ENCODE measurements at regions not wholly inside any gene's neighbourhood (a gene's known extent, or its start where the extent isn't known, plus 50 kb on each side); places are given as distances from the start of the nearest gene placed in this dataset.

- 98% methylated on average over 3 of the region's 3 CpGs; no CpG with 5 or more reads in 1 of the 2 experiments for WGBS, 2 experiments (ENCODE audit: extremely low coverage in 1 of 2, insufficient coverage in 1 of 2, insufficient read length in 1 of 2, insufficient replicate concordance in 2 of 2, low coverage in 1 of 2, low lambda C conversion rate in 2 of 2, missing lambda C conversion rate in 1 of 2)
- FAIRE-seq, result no peak
- POLR2A ChIA-PET (ENCODE audit: partially characterized antibody), result no interaction called here
These were observed 264.0 kb upstream of the HAND2 start for GRCh38 chr4:173793937-173794510.

More at GRCh38 chr4:173793937-173794510, 264.0 kb upstream of the HAND2 start:
- CTCF ChIA-PET (ENCODE audit: partially characterized antibody), result no interaction called here
- no peak overlapping the region for H2BK15ac ChIP-seq (ENCODE audit: low read length)
- no peak overlapping the region for H3K18ac ChIP-seq (ENCODE audit: extremely low read depth, low read length)
- H3K79me2 ChIP-seq (ENCODE audit: control insufficient read depth in 1 of 2, insufficient read depth in 2 of 2, low read length in 2 of 2), result no peaks in the 10 kb centered on the region
- H3K23ac ChIP-seq (ENCODE audit: insufficient read length), result no peak overlapping the region
- no peak overlapping the region for H3K27ac ChIP-seq (ENCODE audit: low read depth, low read length)
- H3K23me2 ChIP-seq (ENCODE audit: low read depth, low read length), result no peaks in the 10 kb centered on the region; the same call in 1 of the 2 replicates
- no peaks in the 10 kb centered on the region for H3K36me3 ChIP-seq (ENCODE audit: control insufficient read depth in 2 of 4, insufficient read depth in 4 of 4, low read length in 3 of 4)
- no peak for TF ChIP-seq POU5F1 (IDR thresholded peaks at IDR 0.05; ENCODE audit: low read depth, low read length)
- TF ChIP-seq SP4 (IDR thresholded peaks at IDR 0.05; ENCODE audit: low read length), result no peak
- TF ChIP-seq CBX8 (IDR thresholded peaks at IDR 0.05; ENCODE audit: borderline replicate concordance, low read depth, low read length), result no peak
- TF ChIP-seq CHD1 (IDR thresholded peaks at IDR 0.05; ENCODE audit: low read depth, low read length), result no peak
- no peak for TF ChIP-seq RAD21 (IDR thresholded peaks at IDR 0.05 in 1 of 2, conservative IDR thresholded peaks at IDR 0.05 in 1 of 2; ENCODE audit: low read depth in 2 of 2, low read length in 2 of 2)
- no peak for TF ChIP-seq NANOG (IDR thresholded peaks at IDR 0.05; ENCODE audit: insufficient read depth, low read depth, low read length, poor library complexity, severe bottlenecking)
- TF ChIP-seq CBX5 (IDR thresholded peaks at IDR 0.05; ENCODE audit: low read depth, low read length), result no peak
- TF ChIP-seq BRCA1 (IDR thresholded peaks at IDR 0.05; ENCODE audit: low read depth, low read length), result no peak
- TF ChIP-seq SP2 (IDR thresholded peaks at IDR 0.05; ENCODE audit: low read length), result no peak
- H4K91ac ChIP-seq (replicated peaks; ENCODE audit: insufficient read length, low read length), result no peak overlapping the region
- no peak overlapping the region for H2AK5ac ChIP-seq (ENCODE audit: low read depth, low read length)
- peaks cover 0 to 2% of the 10 kb centered on the region in 2 experiments for H4K20me1 ChIP-seq (replicated peaks in 1 of 2; ENCODE audit: control insufficient read depth in 1 of 2, insufficient read depth in 2 of 2, low read length in 2 of 2)
- no peaks in the 10 kb centered on the region for H3K4me1 ChIP-seq (replicated peaks in 1 of 4; ENCODE audit: control insufficient read depth in 3 of 4, insufficient read depth in 4 of 4, low read length in 3 of 4)
- H2BK20ac ChIP-seq (ENCODE audit: low read length), result no peak overlapping the region
- H2AFZ ChIP-seq (ENCODE audit: low read length), result no peak overlapping the region
- no peaks in the 10 kb centered on the region for H3K9me3 ChIP-seq (ENCODE audit: insufficient read depth in 2 of 2, low read depth in 1 of 2, low read length in 1 of 2)
- H2BK120ac ChIP-seq (replicated peaks; ENCODE audit: low read depth, low read length), result no peak overlapping the region
- H3K14ac ChIP-seq (ENCODE audit: insufficient read length), result no peak overlapping the region
- H3K4me2 ChIP-seq (ENCODE audit: insufficient read depth in 1 of 2, low read depth in 2 of 2, low read length in 2 of 2), result no peak overlapping the region
- H2BK5ac ChIP-seq (ENCODE audit: low read depth, low read length), result no peak overlapping the region
- H3K4ac ChIP-seq (replicated peaks; ENCODE audit: insufficient read length, low read depth, low read length), result no peak overlapping the region
- no peaks in the 10 kb centered on the region for H3K27me3 ChIP-seq (replicated peaks in 1 of 4; ENCODE audit: control insufficient read depth in 3 of 4, extremely low read depth in 1 of 4, insufficient read depth in 3 of 4, low read length in 3 of 4)
- no peak overlapping the region for H2BK12ac ChIP-seq (ENCODE audit: low read depth, low read length)
- H3K79me1 ChIP-seq (ENCODE audit: low read depth, low read length), result no peaks in the 10 kb centered on the region
- DNase-seq (ENCODE audit: low read depth in 1 of 2, low spot score in 2 of 2), result no peak
- H4K8ac ChIP-seq (ENCODE audit: extremely low read depth, insufficient read depth, low read length), result no peak overlapping the region
- no peak overlapping the region for H3K56ac ChIP-seq (replicated peaks; ENCODE audit: insufficient read length, low read depth, low read length)
- H3K4me3 ChIP-seq (ENCODE audit: extremely low read depth in 1 of 4, insufficient read depth in 2 of 4, low read depth in 3 of 4, low read length in 4 of 4), result no peak overlapping the region
- no peak overlapping the region for H4K5ac ChIP-seq (ENCODE audit: insufficient read length, low read depth, low read length)
- no peak overlapping the region for H3K9ac ChIP-seq (replicated peaks in 1 of 4; ENCODE audit: extremely low read depth in 1 of 4, low read depth in 3 of 4, low read length in 3 of 4)
